22Rv1 (cell line): ENCODE measurements at regions not wholly inside any gene's neighbourhood (a gene's known extent, or its start where the extent isn't known, plus 50 kb on each side); places are given as distances from the start of the nearest gene placed in this dataset.

Experiments used
- H3K27ac ChIP-seq: fragments of 450-650 bp; 2 replicates; pipeline ENCODE4 v1.5.1; 2017
- ZFX ChIP-seq: fragments of 450-650 bp; IDR thresholded peaks from 2 replicates; pipeline ENCODE4 v1.6.1; 2017; ENCODE audit warnings: antibody characterized with exemption, borderline replicate concordance
- TF ChIP-seq, protein P1 (sequence below): fragments of 450-650 bp; IDR thresholded peaks from 2 replicates; pipeline ENCODE4 v1.5.1; 2017; ENCODE audit warnings: mild to moderate bottlenecking

GRCh38 chr2:196244516-196244915 lies 73.1 kb upstream of the STK17B start:
- no peak for TF ChIP-seq ZFX
- TF ChIP-seq, protein P1, sequence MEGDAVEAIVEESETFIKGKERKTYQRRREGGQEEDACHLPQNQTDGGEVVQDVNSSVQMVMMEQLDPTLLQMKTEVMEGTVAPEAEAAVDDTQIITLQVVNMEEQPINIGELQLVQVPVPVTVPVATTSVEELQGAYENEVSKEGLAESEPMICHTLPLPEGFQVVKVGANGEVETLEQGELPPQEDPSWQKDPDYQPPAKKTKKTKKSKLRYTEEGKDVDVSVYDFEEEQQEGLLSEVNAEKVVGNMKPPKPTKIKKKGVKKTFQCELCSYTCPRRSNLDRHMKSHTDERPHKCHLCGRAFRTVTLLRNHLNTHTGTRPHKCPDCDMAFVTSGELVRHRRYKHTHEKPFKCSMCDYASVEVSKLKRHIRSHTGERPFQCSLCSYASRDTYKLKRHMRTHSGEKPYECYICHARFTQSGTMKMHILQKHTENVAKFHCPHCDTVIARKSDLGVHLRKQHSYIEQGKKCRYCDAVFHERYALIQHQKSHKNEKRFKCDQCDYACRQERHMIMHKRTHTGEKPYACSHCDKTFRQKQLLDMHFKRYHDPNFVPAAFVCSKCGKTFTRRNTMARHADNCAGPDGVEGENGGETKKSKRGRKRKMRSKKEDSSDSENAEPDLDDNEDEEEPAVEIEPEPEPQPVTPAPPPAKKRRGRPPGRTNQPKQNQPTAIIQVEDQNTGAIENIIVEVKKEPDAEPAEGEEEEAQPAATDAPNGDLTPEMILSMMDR, result no peak
- no peak overlapping the region for H3K27ac ChIP-seq

- no peak overlapping the region for H3K27ac ChIP-seq
- TF ChIP-seq, protein P1, result no peak
- no peak for TF ChIP-seq ZFX
Observed at GRCh38 chr2:196244966-196245365, 73.6 kb upstream of the STK17B start.

DNA sequence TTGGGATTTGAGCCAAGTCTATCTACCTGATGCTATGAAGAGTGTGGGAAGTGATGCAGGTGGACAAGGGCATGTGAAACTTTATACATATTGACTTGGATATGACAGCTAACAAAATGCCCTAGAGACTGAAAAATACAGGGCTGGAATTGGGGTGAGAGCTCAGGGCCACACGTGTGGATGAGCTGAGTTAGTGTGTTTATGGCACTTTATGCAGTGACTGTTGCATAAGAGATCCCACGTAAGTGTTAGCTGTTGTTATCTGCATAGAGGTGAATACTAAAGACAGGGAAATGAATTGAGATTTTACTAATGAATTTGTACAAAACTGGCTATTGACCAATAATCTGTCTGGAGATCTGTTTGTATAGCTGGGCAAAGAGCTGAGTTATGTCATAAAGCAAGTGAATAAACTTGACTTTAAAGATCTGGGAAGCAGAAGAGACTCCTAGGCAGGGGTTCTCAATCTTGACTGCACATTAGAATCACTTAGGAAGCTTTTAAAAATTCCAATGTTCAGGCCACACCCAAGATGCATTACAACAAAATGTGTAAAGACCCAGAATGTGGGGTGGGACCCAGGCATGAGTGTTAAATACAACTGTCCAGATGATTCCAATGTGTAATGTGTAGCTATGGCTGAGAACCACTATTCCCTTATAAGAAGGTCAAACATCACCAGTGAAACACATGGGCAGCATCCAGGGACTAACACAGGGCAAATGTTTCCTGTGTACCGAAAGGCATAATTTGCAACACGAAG lies 74.2 kb upstream of the STK17B start:
- no peak overlapping the region for H3K27ac ChIP-seq
- no peak for TF ChIP-seq ZFX

DNA sequence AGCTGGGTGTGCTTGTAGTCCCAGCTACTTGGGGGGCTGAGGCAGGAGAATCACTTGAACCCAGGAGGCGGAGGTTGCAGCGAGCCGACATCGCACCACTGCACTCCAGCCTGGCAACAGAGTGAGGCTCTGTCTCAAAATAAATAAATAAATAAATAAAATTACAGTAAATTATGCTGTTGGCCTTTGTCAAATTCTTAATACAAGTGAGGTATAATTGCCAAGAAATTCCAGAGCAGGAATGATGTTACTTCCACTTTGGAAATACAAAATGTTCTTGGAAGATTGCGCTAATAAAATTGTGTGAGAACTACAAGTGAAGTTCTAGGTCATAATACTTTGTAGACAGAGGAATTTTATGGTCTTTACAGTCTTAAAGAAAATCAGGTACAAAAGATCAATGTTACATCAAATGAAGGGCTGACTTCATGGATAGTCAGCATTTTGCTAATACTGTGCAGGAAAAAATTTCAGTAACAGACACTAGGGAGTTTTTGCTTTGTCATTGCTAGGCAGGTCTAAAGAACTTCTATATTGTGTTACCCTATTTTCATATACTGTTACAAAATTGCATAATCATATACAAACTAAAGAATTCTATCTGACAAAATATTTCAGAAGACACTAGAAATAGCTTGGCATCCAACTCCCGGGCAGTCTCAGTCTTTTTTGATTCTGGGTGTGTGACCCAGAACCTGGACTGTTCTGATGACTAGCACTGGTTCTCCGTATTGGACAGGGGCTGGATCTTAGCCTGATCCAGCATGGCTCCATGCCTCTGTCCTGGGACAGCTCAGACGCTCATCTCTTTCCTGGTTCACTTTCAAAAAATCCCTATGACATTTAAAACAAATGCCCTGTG lies 76.0 kb upstream of the STK17B start:
- TF ChIP-seq ZFX, result no peak
- TF ChIP-seq, protein P1, result no peak
- H3K27ac ChIP-seq, result no peak overlapping the region

DNA sequence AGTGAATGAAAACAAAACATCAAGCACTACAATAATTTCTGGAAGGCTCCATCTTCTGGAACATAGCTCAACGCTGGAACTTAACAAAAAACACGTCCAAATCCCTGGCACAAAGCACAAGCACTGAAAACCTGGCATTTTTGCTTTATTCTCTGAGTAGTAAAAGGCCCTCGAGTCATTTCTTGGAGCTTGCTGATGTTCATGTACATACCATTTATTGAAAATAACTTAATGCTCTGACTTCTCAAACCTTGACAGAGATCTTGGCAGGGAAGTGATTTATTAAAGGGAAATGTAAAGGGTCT lies 76.5 kb upstream of the STK17B start:
- no peak for TF ChIP-seq ZFX
- no peak overlapping the region for H3K27ac ChIP-seq

GRCh38 chr2:196248467-196249094 lies 77.2 kb upstream of the STK17B start:
- no peak overlapping the region for H3K27ac ChIP-seq
- TF ChIP-seq, protein P1, result no peak
- no peak for TF ChIP-seq ZFX

- TF ChIP-seq, protein P1, result no peak
- TF ChIP-seq ZFX, result no peak
- H3K27ac ChIP-seq, result no peak overlapping the region
Observed at GRCh38 chr2:196249171-196249570, 77.8 kb upstream of the STK17B start.

DNA sequence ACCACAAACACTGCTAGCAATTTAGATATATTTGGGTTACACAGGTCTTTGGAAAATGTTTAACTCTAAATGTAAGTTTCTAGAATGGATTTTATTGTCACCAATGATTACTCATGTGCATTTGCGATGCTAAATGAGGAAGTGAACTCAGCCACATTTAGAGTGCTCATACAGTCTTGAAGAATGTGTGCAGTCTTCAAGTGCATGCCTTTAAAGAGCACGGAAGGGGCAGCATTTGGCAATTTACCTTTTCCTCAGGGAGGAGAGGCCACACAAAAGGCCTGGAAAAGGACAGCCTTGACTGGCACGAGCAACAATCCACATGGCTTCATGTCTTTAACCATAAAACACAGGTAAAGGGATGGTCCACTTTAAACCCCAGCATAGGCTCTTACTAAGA lies 78.5 kb upstream of the STK17B start:
- TF ChIP-seq, protein P1, result no peak
- no peak for TF ChIP-seq ZFX
- no peak overlapping the region for H3K27ac ChIP-seq
